AG09319 (cell line): ENCODE measurements at regions not wholly inside any gene's neighbourhood (a gene's known extent, or its start where the extent isn't known, plus 50 kb on each side); places are given as distances from the start of the nearest gene placed in this dataset.
"Not testable (repeated sequence)": the region's sequence is repeated elsewhere in the genome, so short reads cannot be mapped to it uniquely, and the experiment has no call there.

ENCODE experiments used
- DNase-seq: peaks from one replicate; pipeline ENCODE4 v3.0.0-alpha.2; 2010; ENCODE audit warnings: low read depth; ENCODE audit errors: extremely low read depth
- TF ChIP-seq, protein P1 (sequence below): IDR thresholded peaks from 2 replicates; pipeline ENCODE4 v1.5.1; 2011; ENCODE audit warnings: low read depth, mild to moderate bottlenecking, inconsistent platforms, low read length, moderate library complexity

DNA sequence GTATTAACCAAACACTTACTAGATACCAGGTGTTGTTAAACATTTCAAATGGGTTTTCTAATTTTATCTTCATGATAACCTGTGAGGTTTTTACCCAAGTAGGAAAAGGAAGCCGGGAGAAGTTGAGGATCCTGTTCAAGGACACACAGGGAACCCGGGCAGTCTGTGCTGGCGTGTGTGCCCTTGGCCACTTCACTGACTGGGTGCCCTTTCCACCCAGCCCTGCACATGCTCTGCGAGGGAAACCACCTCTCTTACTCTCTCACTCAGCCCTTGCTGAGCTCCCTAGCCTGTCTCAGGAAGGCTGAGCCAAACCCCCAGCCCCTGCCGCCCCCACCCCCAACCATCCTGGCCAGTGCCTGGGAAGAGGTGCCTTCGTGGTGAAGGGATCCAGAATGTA lies 51.8 kb downstream of the TEX44 start:
- TF ChIP-seq, protein P1, sequence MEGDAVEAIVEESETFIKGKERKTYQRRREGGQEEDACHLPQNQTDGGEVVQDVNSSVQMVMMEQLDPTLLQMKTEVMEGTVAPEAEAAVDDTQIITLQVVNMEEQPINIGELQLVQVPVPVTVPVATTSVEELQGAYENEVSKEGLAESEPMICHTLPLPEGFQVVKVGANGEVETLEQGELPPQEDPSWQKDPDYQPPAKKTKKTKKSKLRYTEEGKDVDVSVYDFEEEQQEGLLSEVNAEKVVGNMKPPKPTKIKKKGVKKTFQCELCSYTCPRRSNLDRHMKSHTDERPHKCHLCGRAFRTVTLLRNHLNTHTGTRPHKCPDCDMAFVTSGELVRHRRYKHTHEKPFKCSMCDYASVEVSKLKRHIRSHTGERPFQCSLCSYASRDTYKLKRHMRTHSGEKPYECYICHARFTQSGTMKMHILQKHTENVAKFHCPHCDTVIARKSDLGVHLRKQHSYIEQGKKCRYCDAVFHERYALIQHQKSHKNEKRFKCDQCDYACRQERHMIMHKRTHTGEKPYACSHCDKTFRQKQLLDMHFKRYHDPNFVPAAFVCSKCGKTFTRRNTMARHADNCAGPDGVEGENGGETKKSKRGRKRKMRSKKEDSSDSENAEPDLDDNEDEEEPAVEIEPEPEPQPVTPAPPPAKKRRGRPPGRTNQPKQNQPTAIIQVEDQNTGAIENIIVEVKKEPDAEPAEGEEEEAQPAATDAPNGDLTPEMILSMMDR: no peak
- DNase-seq: no peak

- no peak for DNase-seq
- TF ChIP-seq, protein P1: no peak
Observed at GRCh38 chr2:231646476-231646875, 53.8 kb downstream of the TEX44 start.

DNA sequence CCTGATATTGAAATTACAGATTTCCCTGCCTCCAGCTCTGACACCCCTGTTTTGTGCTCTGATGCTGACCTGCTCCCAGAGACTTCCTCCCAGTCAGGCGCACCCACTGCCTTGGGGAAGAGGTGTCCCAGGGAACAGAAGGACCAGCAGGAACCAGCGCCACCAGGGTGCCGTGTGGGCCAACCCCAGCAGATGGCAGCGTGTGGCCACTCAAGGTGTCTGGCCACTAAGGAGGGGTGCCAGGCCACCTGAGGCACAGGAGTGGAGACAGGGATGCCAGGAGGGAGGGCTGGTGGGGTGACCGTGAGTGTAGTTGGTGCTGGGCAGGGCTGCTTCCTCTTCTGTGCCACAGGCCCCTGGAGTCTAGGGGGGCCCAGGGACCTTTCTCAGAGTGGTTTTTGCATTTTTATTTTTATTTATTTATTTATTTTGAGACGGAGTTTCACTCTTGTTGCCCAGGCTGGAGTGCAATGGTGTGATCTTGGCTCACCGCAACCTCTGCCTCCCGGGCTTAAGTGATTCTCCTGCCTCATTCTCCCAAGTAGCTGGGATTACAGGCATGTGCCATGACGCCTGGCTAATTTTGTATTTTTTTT lies 56.0 kb downstream of the TEX44 start:
- DNase-seq: no peak
- TF ChIP-seq, protein P1: peak; percentile 69

- not testable (repeated sequence) for DNase-seq
Observed at GRCh38 chr2:231651561-231651960, 56.8 kb upstream of the PTMA start.

DNA sequence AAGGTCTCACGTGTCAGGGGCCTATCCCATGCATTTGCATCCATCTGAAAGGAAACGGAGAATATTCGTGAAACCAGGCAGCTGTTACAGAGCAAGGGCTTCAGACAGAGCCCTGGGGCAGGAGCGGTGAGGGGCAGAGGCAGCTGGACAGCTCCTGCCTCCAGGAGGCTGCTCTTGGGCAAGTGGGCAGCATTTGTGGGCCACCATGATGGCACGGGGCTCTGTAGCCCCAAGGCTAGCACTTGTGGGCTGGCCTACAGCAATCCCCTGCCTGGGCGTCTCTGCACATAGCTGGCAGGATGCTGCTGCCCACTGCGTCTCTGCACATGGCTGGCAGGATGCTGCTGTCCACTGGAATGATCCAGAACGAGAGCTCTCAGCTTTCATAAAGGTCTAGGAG lies 52.8 kb upstream of the PTMA start:
- DNase-seq: no peak
- TF ChIP-seq, protein P1: no peak

DNA sequence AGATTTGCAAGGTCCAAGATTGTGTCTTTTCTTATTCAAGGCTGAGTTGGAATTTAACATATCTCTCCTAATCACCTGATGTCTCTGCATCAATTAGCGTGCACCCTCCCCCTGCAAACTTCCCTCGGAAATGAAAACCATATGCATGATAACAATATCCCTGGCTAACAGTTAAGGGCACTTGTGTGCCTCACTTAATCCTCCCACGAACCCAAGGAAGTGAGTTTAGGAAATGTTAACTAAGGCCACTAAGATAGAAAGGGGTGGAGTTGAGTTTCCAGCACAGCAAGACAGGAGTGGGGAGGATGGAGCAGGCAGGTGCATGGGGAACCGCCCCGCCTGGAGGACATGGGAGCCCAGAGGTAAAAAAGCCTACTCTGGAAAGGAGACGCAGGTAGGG lies 52.4 kb upstream of the PTMA start:
- DNase-seq: no peak
- TF ChIP-seq, protein P1: no peak
